ENCODE measurements at regions not wholly inside any gene's neighbourhood (a gene's known extent, or its start where the extent isn't known, plus 50 kb on each side); places are given as distances from the start of the nearest gene placed in this dataset.

DNA sequence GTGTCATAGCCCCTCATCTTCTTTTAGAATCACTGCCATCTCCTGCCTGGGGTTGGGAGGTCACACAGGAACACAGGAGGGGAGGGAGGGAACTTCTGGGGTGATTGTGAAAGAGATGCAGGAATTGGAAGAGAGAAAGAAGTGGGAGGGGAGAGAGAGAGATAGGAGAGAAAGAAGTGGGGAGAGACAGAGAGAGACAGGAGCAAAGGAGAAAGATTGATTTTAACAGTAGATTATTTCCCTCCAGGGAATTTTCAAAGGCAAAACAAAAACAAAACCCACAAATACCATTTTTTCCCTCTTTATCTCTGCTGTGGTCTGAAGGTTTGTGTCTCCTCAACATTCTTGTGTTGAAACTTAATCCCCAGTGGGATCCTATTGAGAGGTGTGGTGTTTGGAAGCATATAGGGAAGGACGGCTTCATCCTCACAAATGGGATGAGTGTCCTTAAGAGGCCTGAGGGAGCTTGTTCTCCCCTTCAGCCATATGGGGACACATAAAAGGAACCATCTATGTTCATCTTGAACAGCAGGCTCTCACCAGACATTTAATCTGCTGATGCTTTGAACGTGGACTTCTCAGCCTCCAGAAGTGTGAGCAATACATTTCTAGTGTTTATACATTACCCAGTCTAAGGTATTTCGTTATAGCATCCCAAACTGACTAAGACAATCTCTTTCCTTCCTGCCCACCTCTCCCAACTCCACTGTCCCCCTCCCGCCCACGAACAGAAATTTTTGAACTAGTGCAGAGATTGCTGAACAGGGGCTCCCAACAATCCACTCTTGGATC, 134.9 kb upstream of the MAX start:
- no peaks in the 10 kb centered on the region for H3K27me3 ChIP-seq
- no peak overlapping the region for H3K27ac ChIP-seq (replicated peaks in 1 of 4)
- WGBS, result 91% methylated on average over 5 of the region's 5 CpGs
- H3K9me3 ChIP-seq, result no peaks in the 10 kb centered on the region
- no peaks in the 10 kb centered on the region for H3K36me3 ChIP-seq
- no peak overlapping the region for H3K4me3 ChIP-seq
- peaks cover 0 to 16% (median 0%) of the 10 kb centered on the region in 4 donors for H3K4me1 ChIP-seq
- intact Hi-C loops (cut with DNase I), result no loop called here
- DNase-seq (ENCODE audit: extremely low spot score), result no peak
- TF ChIP-seq POLR2A (IDR thresholded peaks at IDR 0.05; ENCODE audit: low read depth), result no peak
- no peak for TF ChIP-seq EP300 (IDR thresholded peaks at IDR 0.05)
- TF ChIP-seq, protein P1, sequence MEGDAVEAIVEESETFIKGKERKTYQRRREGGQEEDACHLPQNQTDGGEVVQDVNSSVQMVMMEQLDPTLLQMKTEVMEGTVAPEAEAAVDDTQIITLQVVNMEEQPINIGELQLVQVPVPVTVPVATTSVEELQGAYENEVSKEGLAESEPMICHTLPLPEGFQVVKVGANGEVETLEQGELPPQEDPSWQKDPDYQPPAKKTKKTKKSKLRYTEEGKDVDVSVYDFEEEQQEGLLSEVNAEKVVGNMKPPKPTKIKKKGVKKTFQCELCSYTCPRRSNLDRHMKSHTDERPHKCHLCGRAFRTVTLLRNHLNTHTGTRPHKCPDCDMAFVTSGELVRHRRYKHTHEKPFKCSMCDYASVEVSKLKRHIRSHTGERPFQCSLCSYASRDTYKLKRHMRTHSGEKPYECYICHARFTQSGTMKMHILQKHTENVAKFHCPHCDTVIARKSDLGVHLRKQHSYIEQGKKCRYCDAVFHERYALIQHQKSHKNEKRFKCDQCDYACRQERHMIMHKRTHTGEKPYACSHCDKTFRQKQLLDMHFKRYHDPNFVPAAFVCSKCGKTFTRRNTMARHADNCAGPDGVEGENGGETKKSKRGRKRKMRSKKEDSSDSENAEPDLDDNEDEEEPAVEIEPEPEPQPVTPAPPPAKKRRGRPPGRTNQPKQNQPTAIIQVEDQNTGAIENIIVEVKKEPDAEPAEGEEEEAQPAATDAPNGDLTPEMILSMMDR (IDR thresholded peaks at IDR 0.05), result no peak
- TF ChIP-seq POLR2AphosphoS5 (IDR thresholded peaks at IDR 0.05), result no peak

DNA sequence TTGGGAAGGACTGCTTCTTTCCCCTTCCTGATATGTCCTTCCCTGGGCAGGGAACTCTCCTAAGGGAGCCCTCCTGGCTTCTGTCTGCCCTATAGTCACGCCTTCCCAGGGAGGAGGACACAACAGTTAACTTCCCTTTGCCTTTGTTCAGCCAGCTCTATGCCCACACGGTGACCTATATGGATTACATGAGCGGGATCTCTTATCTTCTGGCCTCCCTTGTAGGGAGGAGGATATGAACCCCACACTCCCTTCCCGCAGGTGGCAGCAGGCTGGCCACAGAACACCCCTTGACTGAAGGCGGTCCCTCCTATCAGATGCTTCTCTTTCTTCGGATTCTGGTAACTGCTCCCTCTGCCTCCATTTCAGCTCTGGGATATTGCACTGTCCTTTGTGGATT, 135.6 kb upstream of the MAX start:
- WGBS, result 90% methylated on average over 6 of the region's 6 CpGs
- intact Hi-C loops (cut with DNase I), result no loop called here
- Histone ChIP-seq H3K9me3 (no peaks in the 10 kb centered on the region), H3K4me3 (no peak overlapping the region), H3K4me1 (peaks cover 0 to 16% (median 0%) of the 10 kb centered on the region in 4 donors), H3K27me3 (no peaks in the 10 kb centered on the region), H3K36me3 (no peaks in the 10 kb centered on the region), H3K27ac (replicated peaks in 1 of 4) (no peak overlapping the region)
- no peak for DNase-seq (ENCODE audit: extremely low spot score)
- TF ChIP-seq POLR2A (IDR thresholded peaks at IDR 0.05; ENCODE audit: low read depth) (no peak), POLR2AphosphoS5 (IDR thresholded peaks at IDR 0.05) (no peak), EP300 (IDR thresholded peaks at IDR 0.05) (no peak)
- TF ChIP-seq, protein P1 (IDR thresholded peaks at IDR 0.05), result no peak

DNA sequence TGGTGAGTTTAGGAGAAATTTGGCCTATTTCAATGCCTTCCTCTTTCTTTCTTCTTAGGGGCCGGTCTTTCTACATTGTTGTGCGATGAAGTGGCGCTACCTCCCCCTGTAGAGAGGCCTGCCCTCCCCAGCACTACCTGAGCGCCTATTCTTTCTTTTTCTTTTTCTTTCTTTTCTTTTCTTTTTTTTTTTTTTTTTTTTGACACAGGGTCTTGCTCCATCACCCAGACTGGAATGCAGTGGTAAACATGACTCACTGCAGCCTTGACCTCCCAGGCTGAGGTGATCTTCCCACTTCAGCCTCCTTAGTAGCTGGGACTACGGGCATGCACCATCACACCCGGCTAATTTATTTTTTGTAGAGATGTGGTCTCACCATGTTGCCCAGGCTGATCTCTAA, 136.1 kb upstream of the MAX start:
- Histone ChIP-seq H3K9me3 (no peaks in the 10 kb centered on the region), H3K27ac (replicated peaks in 1 of 4) (no peak overlapping the region), H3K27me3 (no peaks in the 10 kb centered on the region), H3K4me1 (peaks cover 0 to 16% (median 0%) of the 10 kb centered on the region in 4 donors), H3K36me3 (no peaks in the 10 kb centered on the region), H3K4me3 (no peak overlapping the region)
- TF ChIP-seq POLR2AphosphoS5 (IDR thresholded peaks at IDR 0.05), result no peak
- TF ChIP-seq EP300 (IDR thresholded peaks at IDR 0.05), result no peak
- TF ChIP-seq, protein P1 (IDR thresholded peaks at IDR 0.05), result no peak
- no peak for TF ChIP-seq POLR2A (IDR thresholded peaks at IDR 0.05; ENCODE audit: low read depth)
- intact Hi-C loops (cut with DNase I), result no loop called here
- DNase-seq (ENCODE audit: extremely low spot score), result no peak
- WGBS, result 93% methylated on average over 6 of the region's 6 CpGs

- TF ChIP-seq POLR2AphosphoS5 (IDR thresholded peaks at IDR 0.05) (no peak), POLR2A (IDR thresholded peaks at IDR 0.05; ENCODE audit: low read depth) (no peak), EP300 (IDR thresholded peaks at IDR 0.05) (no peak)
- TF ChIP-seq, protein P1 (IDR thresholded peaks at IDR 0.05), result no peak
- 74% methylated on average over 10 of the region's 10 CpGs for WGBS
- DNase-seq (ENCODE audit: extremely low spot score), result no peak
- Histone ChIP-seq H3K27ac (replicated peaks in 1 of 4) (no peak overlapping the region), H3K27me3 (no peaks in the 10 kb centered on the region), H3K9me3 (no peaks in the 10 kb centered on the region), H3K4me3 (no peak overlapping the region), H3K36me3 (no peaks in the 10 kb centered on the region), H3K4me1 (peaks cover 0 to 16% (median 0%) of the 10 kb centered on the region in 4 donors)
- intact Hi-C loops (cut with DNase I), result no loop called here
These were observed 137.0 kb upstream of the MAX start for GRCh38 chr14:65239143-65239937.

Measured in esophagus muscularis mucosa (tissue), 4 donors.